ENCODE measurements at regions not wholly inside any gene's neighbourhood (a gene's known extent, or its start where the extent isn't known, plus 50 kb on each side); places are given as distances from the start of the nearest gene placed in this dataset.

DNA sequence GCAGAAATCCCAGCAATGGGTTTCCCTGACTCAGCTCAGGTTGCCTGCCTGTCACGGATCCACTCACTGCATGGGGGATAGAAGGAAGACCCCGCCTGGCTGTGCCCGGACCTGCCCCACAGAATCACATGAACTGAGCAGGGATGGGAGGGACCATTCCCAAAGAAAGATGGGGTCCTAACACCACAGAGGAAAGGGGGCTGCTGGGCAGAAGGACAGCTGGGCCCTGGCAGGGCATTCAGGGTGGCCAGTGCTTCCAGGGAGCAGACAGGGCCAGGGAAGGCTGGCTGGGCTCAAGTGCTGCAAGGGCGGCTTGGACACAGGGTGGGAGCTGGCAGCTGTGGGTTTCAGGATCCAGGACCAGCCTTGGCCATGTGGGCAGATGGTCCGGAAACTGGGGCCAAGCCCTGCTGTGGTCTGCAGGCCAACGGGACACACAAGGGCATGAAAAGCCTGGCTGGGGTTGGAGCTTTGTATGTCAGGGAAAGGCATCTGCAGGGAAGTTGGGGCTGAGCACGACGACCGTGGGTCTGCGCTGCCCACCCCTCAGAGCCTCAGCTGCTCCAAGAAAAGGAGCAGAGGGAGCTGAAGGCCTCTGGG lies 723.9 kb downstream of the PTPRU start:
- DNase-seq (ENCODE audit: extremely low spot score) = no peak
- TF ChIP-seq LEF1 (IDR thresholded peaks at IDR 0.05; ENCODE audit: borderline replicate concordance) = no peak
- no peak for TF ChIP-seq HDGF (IDR thresholded peaks at IDR 0.05; ENCODE audit: borderline replicate concordance)
- ChIA-PET CTCF (no interaction called here), POLR2A (no interaction called here)

DNA sequence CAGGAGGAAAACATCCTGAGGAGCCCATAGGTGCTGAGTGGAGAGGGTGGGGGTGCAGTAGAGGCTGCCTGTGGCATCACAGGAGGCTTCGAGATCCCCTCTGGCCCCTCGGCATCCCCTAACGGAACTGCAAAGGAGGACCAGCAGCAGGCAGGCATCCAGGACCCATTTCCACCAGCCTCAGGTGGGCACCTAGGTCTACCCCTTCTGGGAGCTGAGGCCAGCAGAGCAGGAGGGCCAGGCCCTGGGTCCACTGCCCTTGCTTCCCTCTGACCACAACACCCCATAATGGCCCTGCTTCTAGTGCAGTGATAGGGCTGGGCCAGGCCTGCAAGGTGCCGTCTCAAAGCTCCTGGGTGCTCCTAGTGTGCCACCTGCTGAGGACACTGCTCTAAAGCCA lies 723.0 kb downstream of the PTPRU start:
- POLR2A ChIA-PET = no interaction called here
- DNase-seq (ENCODE audit: extremely low spot score) = no peak
- no peak for TF ChIP-seq ELF4 (IDR thresholded peaks at IDR 0.05)
- TF ChIP-seq FOXA1 (IDR thresholded peaks at IDR 0.05) = no peak
- TF ChIP-seq FOXK2 (IDR thresholded peaks at IDR 0.05) = no peak
- TF ChIP-seq FOXM1 (IDR thresholded peaks at IDR 0.05; ENCODE audit: borderline replicate concordance) = no peak
- TF ChIP-seq ZNF384 (IDR thresholded peaks at IDR 0.05) = no peak
- no peak for TF ChIP-seq CTBP1 (IDR thresholded peaks at IDR 0.05; ENCODE audit: borderline replicate concordance)
- TF ChIP-seq ARNT (IDR thresholded peaks at IDR 0.05) = no peak
- no peak for TF ChIP-seq BHLHE40 (IDR thresholded peaks at IDR 0.05; ENCODE audit: borderline replicate concordance)
- no peak for TF ChIP-seq SUZ12 (IDR thresholded peaks at IDR 0.05)
- no peak for TF ChIP-seq TARDBP (IDR thresholded peaks at IDR 0.05)
- TF ChIP-seq NFRKB (IDR thresholded peaks at IDR 0.05) = no peak
- TF ChIP-seq, protein P1, sequence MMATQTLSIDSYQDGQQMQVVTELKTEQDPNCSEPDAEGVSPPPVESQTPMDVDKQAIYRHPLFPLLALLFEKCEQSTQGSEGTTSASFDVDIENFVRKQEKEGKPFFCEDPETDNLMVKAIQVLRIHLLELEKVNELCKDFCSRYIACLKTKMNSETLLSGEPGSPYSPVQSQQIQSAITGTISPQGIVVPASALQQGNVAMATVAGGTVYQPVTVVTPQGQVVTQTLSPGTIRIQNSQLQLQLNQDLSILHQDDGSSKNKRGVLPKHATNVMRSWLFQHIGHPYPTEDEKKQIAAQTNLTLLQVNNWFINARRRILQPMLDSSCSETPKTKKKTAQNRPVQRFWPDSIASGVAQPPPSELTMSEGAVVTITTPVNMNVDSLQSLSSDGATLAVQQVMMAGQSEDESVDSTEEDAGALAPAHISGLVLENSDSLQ (IDR thresholded peaks at IDR 0.05) = no peak
- no peak for TF ChIP-seq L3MBTL2 (conservative IDR thresholded peaks at IDR 0.05)
- CTCF ChIA-PET = no interaction called here

DNA sequence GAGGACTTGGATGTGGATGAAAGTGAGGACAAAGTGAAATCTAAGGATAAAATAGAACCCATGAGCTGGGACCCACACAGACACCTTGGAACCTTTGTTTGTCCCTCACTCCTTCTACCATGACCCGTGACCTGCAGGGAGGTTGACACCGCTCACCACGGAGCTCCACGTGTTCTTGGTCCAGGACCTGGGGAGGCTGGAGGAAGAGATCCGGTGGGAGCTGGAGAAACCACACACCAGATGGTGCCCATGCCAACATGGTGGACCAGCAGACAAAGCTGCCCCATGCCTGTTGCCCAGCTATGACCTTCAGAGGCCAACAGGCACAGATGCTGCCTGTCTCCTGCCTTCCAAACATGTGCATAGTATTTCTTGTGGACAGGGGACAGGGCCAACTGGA lies 721.9 kb downstream of the PTPRU start:
- TF ChIP-seq SP1 (IDR thresholded peaks at IDR 0.05) = no peak
- POLR2A ChIA-PET = no interaction called here
- no peak for DNase-seq (ENCODE audit: extremely low spot score)
- CTCF ChIA-PET = no interaction called here

DNA sequence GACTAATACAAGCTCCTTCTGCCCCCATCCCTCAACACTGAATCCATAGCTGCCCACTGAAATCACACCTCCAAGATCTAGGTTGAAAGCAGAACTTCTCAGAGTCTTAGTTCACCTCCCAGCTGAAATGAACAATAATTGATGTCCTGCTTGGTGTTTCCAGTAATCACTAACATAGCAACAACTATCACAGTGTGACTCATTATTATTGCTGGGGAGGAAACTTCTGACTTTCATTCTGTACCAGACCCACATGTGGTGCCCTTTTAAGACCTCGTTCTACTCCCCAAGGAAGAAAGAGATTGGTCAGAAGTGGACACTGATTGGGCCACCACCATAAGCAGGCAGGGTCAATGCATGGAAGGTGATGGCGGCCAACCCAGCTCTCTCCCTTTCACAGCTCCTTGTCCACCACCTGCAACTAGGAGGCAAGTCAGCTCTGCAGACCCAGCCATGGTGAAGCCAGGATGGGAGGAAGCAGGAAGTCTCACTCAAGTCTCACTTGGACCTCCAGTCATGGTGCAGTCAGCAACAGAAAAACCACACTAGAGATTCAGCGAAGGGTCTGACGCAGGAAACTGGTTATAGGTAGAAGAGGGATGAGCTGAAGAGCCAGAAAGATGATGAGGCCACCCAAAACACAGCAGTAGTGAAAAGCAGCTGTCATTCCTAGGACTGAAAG lies 720.2 kb downstream of the PTPRU start:
- CTCF ChIA-PET = no interaction called here
- POLR2A ChIA-PET = no interaction called here
- TF ChIP-seq SUZ12 (IDR thresholded peaks at IDR 0.05) (no peak), ARNT (IDR thresholded peaks at IDR 0.05) (no peak), ELF4 (IDR thresholded peaks at IDR 0.05) (no peak), FOXM1 (IDR thresholded peaks at IDR 0.05; ENCODE audit: borderline replicate concordance) (no peak), CTBP1 (IDR thresholded peaks at IDR 0.05; ENCODE audit: borderline replicate concordance) (no peak), NFRKB (IDR thresholded peaks at IDR 0.05) (no peak), FOXA1 (IDR thresholded peaks at IDR 0.05) (no peak), L3MBTL2 (conservative IDR thresholded peaks at IDR 0.05) (no peak), HDGF (IDR thresholded peaks at IDR 0.05; ENCODE audit: borderline replicate concordance) (no peak), SP1 (IDR thresholded peaks at IDR 0.05) (no peak), FOXK2 (IDR thresholded peaks at IDR 0.05) (no peak), BHLHE40 (IDR thresholded peaks at IDR 0.05; ENCODE audit: borderline replicate concordance) (no peak), LEF1 (IDR thresholded peaks at IDR 0.05; ENCODE audit: borderline replicate concordance) (no peak), TARDBP (IDR thresholded peaks at IDR 0.05) (no peak), ZNF384 (IDR thresholded peaks at IDR 0.05) (no peak)
- TF ChIP-seq, protein P1 (IDR thresholded peaks at IDR 0.05) = no peak
- DNase-seq (ENCODE audit: extremely low spot score) = no peak

DNA sequence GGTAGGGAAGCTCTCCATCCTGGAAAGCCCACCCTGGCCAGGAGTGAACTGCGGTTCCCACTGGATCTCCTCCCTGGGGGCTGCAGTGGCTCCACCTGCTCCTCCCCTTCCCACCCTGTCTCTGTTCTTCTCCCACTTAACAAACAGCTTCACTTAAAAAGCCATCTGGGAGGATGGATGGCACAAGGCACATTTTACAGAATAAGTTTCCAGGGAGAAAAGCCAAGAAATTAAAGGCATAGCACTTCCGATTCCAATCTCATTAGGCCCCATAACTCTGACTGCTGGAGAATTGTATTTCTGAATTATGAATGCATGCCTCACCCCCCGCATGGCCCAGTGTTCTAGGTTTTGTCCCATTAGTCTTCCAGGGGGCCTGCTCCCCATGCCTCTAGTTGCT lies 718.3 kb downstream of the PTPRU start:
- ChIA-PET POLR2A (no interaction called here), CTCF (no interaction called here)
- TF ChIP-seq SUZ12 (IDR thresholded peaks at IDR 0.05) = no peak
- TF ChIP-seq HDGF (IDR thresholded peaks at IDR 0.05; ENCODE audit: borderline replicate concordance) = no peak
- TF ChIP-seq LEF1 (IDR thresholded peaks at IDR 0.05; ENCODE audit: borderline replicate concordance) = no peak
- no peak for DNase-seq (ENCODE audit: extremely low spot score)

DNA sequence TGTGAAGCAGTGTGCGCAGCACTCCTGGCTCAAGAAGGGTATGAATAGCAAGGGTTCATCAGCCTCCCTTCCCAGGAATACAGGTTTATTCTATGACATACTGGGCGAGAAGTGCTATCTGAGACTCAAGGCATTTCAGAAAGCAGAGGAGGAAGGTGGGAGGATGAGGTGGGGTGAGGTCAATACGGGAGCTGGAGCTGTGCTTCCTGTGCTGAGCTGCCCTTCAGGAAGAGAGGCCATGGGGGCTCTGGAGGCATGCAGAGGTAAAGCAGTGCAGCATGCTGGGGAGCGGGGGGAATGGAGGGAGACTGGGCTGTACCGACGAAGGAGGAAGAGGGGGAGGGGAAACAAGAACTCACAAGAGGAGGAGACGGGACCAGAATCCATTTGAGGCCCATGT lies 717.6 kb downstream of the PTPRU start:
- TF ChIP-seq BHLHE40 (IDR thresholded peaks at IDR 0.05; ENCODE audit: borderline replicate concordance) = no peak
- no peak for TF ChIP-seq FOXA1 (IDR thresholded peaks at IDR 0.05)
- no peak for TF ChIP-seq LEF1 (IDR thresholded peaks at IDR 0.05; ENCODE audit: borderline replicate concordance)
- TF ChIP-seq TARDBP (IDR thresholded peaks at IDR 0.05) = no peak
- TF ChIP-seq FOXK2 (IDR thresholded peaks at IDR 0.05) = no peak
- TF ChIP-seq ARNT (IDR thresholded peaks at IDR 0.05) = no peak
- TF ChIP-seq, protein P1 (IDR thresholded peaks at IDR 0.05) = no peak
- TF ChIP-seq NFRKB (IDR thresholded peaks at IDR 0.05) = no peak
- TF ChIP-seq ZNF384 (IDR thresholded peaks at IDR 0.05) = no peak
- TF ChIP-seq L3MBTL2 (conservative IDR thresholded peaks at IDR 0.05) = no peak
- TF ChIP-seq SUZ12 (IDR thresholded peaks at IDR 0.05) = no peak
- no peak for TF ChIP-seq SP1 (IDR thresholded peaks at IDR 0.05)
- TF ChIP-seq HDGF (IDR thresholded peaks at IDR 0.05; ENCODE audit: borderline replicate concordance) = no peak
- TF ChIP-seq CTBP1 (IDR thresholded peaks at IDR 0.05; ENCODE audit: borderline replicate concordance) = no peak
- no peak for TF ChIP-seq FOXM1 (IDR thresholded peaks at IDR 0.05; ENCODE audit: borderline replicate concordance)
- no peak for TF ChIP-seq ELF4 (IDR thresholded peaks at IDR 0.05)
- no peak for DNase-seq (ENCODE audit: extremely low spot score)
- ChIA-PET POLR2A (no interaction called here), CTCF (no interaction called here)

DNA sequence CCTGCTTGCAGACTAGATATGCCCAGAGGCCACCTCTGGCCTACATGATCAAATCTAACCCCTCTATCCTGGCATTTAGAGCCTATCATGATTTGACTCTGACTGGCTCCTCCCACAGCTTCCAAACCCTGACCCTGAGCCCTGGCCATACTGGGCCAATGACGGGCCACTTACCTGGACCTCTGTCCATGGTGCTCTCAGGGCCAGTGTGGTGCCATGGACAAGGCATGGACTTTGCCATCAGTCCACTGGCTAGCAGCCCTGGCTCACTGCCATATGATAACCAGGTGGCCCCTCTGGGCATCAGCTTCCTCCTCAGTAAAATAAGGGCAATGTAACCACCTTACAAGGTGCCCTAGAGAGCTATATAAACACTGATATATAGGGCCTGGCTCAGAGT lies 713.4 kb downstream of the PTPRU start:
- ChIA-PET CTCF (no interaction called here), POLR2A (no interaction called here)
- TF ChIP-seq BHLHE40 (IDR thresholded peaks at IDR 0.05; ENCODE audit: borderline replicate concordance) = no peak
- no peak for TF ChIP-seq FOXK2 (IDR thresholded peaks at IDR 0.05)

More for the DNA sequence above, 713.4 kb downstream of the PTPRU start:
- DNase-seq (ENCODE audit: extremely low spot score) = no peak
